DOHH2 (cell line): ENCODE measurements at regions not wholly inside any gene's neighbourhood (a gene's known extent, or its start where the extent isn't known, plus 50 kb on each side); places are given as distances from the start of the nearest gene placed in this dataset.

Source experiments
- H3F3A ChIP-seq: fragments of 200-600 bp; sonication (generic), shearing (Covaris generic); 2 replicates; pipeline ENCODE4 v1.6.0; 2016; ENCODE audit warnings: antibody characterized with exemption, mild to moderate bottlenecking; ENCODE audit not compliant: control insufficient read depth, insufficient read depth
- H3K27ac ChIP-seq: fragments of 200-600 bp; sonication (generic); 2 replicates; pipeline ENCODE4 v1.5.1; 2014; ENCODE audit warnings: low read depth, mild to moderate bottlenecking, low read length, moderate library complexity
- H3K27me3 ChIP-seq: fragments of 200-600 bp; sonication (generic); 2 replicates; pipeline ENCODE4 v1.6.1; 2014; ENCODE audit warnings: mild to moderate bottlenecking, low read length, mixed read lengths; ENCODE audit not compliant: control insufficient read depth
- H3K36me3 ChIP-seq: fragments of 200-600 bp; sonication (generic); 2 replicates; pipeline ENCODE4 v1.6.1; 2014; ENCODE audit warnings: mild to moderate bottlenecking, low read length, moderate library complexity, mixed read lengths; ENCODE audit not compliant: control insufficient read depth
- H3K4me1 ChIP-seq: fragments of 200-600 bp; sonication (generic); 2 replicates; pipeline ENCODE4 v1.6.1; 2014; ENCODE audit warnings: mild to moderate bottlenecking, low read length, mixed read lengths; ENCODE audit not compliant: control insufficient read depth
- H3K4me2 ChIP-seq: fragments of 200-600 bp; sonication (generic); 2 replicates; pipeline ENCODE4 v1.6.0; 2014; ENCODE audit warnings: mild to moderate bottlenecking, low read length, moderate library complexity
- H3K4me3 ChIP-seq: fragments of 200-600 bp; sonication (generic); 2 replicates; pipeline ENCODE4 v1.5.1; 2014; ENCODE audit warnings: mild to moderate bottlenecking, low read length, mixed read lengths
- H3K79me2 ChIP-seq: fragments of 200-600 bp; sonication (generic); 2 replicates; pipeline ENCODE4 v1.6.1; 2014; ENCODE audit warnings: mild to moderate bottlenecking, low read length, mixed read lengths; ENCODE audit not compliant: control insufficient read depth
- H3K9me2 ChIP-seq: fragments of 200-600 bp; sonication (generic); replicated peaks from 2 replicates; pipeline ENCODE4 v1.6.1; 2014; ENCODE audit warnings: mild to moderate bottlenecking, low read length, mixed read lengths; ENCODE audit not compliant: control insufficient read depth
- H3K9me3 ChIP-seq: fragments of 200-600 bp; sonication (generic); 2 replicates; pipeline ENCODE4 v1.6.1; 2014; ENCODE audit warnings: antibody characterized with exemption, low read length, mixed read lengths; ENCODE audit not compliant: control insufficient read depth, insufficient read depth
- H4K20me1 ChIP-seq: fragments of 200-600 bp; sonication (generic); 2 replicates; pipeline ENCODE4 v1.6.0; 2014; ENCODE audit warnings: low read depth, mild to moderate bottlenecking, antibody characterized with exemption, low read length, moderate library complexity; ENCODE audit not compliant: control insufficient read depth, insufficient read depth
- CTCF ChIP-seq: fragments of 200-600 bp; sonication (generic); IDR thresholded peaks from one replicate; pipeline ENCODE4 v1.5.1; 2014; ENCODE audit warnings: antibody characterized with exemption, mild to moderate bottlenecking, low read depth, low read length; ENCODE audit not compliant: poor library complexity, severe bottlenecking
- EZH2phosphoT487 ChIP-seq: fragments of 200-600 bp; sonication (generic); IDR thresholded peaks from 2 replicates; pipeline ENCODE4 v1.6.1; 2017; ENCODE audit warnings: borderline replicate concordance, mild to moderate bottlenecking, antibody characterized with exemption, low read length, moderate library complexity, mixed read lengths

DNA sequence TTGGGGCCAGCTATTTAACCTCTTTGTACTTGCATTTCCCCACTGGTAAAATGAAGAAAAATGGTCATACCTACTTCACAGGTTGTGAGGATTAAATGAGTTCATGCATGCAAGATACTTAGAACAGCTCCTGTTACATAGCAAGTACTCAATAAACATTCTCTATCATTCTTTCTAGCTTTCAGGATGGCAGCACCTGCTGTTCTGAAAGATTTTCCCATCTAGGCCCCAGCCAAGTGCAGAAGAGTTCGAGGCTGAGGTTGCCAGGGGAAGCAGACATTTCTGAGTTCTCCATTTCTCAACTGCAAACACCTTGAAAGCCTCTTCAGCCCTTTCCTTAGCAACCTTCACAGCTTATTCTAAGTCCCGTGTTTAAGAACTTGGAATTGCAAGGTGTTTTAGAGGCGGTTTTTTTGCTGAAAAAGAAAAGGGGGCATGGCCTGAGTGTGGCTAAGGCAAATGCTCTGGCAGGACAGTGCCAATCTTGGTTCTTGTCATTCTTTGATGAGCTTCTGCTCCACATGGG is 73.0 kb upstream of the PRMT8 start:
- Histone ChIP-seq H3K79me2 (no peaks in the 10 kb centered on the region), H3K36me3 (no peaks in the 10 kb centered on the region), H3K4me2 (no peak overlapping the region), H3K4me3 (no peak overlapping the region), H3F3A (no peaks in the 10 kb centered on the region), H3K4me1 (no peaks in the 10 kb centered on the region), H4K20me1 (no peaks in the 10 kb centered on the region), H3K9me2 (no peaks in the 10 kb centered on the region), H3K9me3 (no peaks in the 10 kb centered on the region), H3K27ac (no peak overlapping the region), H3K27me3 (no peaks in the 10 kb centered on the region; the same call in 1 of the 2 replicates)
- TF ChIP-seq EZH2phosphoT487, result no peak
- no peak for TF ChIP-seq CTCF

DNA sequence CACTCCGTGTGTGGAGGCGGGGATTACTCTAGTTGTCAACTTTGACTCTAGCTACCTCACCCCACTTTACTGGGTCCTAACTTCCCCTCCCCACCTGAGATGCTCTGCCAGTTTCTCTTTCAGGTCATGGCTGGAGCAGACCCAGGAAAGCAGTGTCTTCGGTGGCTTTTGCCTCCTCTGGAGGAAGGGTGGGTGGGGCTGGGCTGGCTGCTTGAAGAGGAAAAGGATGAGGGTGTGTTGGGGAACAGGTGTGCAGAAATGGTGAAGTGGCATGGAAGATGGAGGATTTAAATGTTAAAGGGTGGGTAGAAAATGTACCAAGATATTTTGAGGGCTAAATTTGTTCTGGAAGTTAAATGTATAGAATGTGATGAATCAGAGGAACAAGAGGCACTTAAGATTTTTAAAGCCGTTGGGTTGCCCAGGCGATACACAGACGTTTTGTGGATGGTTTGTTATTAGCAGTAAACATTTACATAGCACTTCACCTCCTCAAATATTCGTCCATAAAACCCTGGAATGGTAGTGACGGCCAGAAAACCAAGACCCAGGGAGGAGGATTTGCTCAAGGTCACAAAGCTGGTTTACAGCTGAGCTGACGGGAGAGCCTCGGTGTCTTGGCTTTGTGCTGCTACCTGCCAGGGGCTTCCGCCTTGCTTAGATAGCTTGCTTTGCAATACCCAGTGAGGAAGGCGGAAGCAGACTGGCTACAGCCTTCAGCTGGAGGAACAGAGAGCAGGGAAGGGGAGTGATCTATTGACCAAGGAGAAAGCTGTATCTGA is 72.2 kb upstream of the PRMT8 start:
- no peaks in the 10 kb centered on the region for H3K4me1 ChIP-seq

GRCh38 chr12:3419558-3419957 is 71.4 kb upstream of the PRMT8 start:
- no peaks in the 10 kb centered on the region for H3F3A ChIP-seq
- no peak overlapping the region for H3K4me3 ChIP-seq
- H3K79me2 ChIP-seq, result no peaks in the 10 kb centered on the region
- no peak for TF ChIP-seq EZH2phosphoT487
- TF ChIP-seq CTCF, result no peak
- no peaks in the 10 kb centered on the region for H3K36me3 ChIP-seq
- H3K4me2 ChIP-seq, result no peak overlapping the region
- H3K27ac ChIP-seq, result no peak overlapping the region
- no peaks in the 10 kb centered on the region for H3K9me2 ChIP-seq
- H3K27me3 ChIP-seq, result no peaks in the 10 kb centered on the region; the same call in 1 of the 2 replicates
- no peaks in the 10 kb centered on the region for H4K20me1 ChIP-seq
- no peaks in the 10 kb centered on the region for H3K9me3 ChIP-seq
- H3K4me1 ChIP-seq, result no peaks in the 10 kb centered on the region

More for the DNA sequence above, 72.2 kb upstream of the PRMT8 start:
- H3K27ac ChIP-seq, result no peak overlapping the region
- no peak for TF ChIP-seq EZH2phosphoT487
- TF ChIP-seq CTCF, result no peak
- H3K4me3 ChIP-seq, result no peak overlapping the region
- no peak overlapping the region for H3K4me2 ChIP-seq
- H3K9me3 ChIP-seq, result no peaks in the 10 kb centered on the region
- no peaks in the 10 kb centered on the region for H3K9me2 ChIP-seq
- H4K20me1 ChIP-seq, result no peaks in the 10 kb centered on the region
- no peaks in the 10 kb centered on the region for H3F3A ChIP-seq
- no peaks in the 10 kb centered on the region; the same call in 1 of the 2 replicates for H3K27me3 ChIP-seq
- no peaks in the 10 kb centered on the region for H3K36me3 ChIP-seq
- no peaks in the 10 kb centered on the region for H3K79me2 ChIP-seq
